SJCRH30 (cell line): ENCODE measurements at regions not wholly inside any gene's neighbourhood (a gene's known extent, or its start where the extent isn't known, plus 50 kb on each side); places are given as distances from the start of the nearest gene placed in this dataset.
"Not testable (repeated sequence)": the region's sequence is repeated elsewhere in the genome, so short reads cannot be mapped to it uniquely, and the experiment has no call there.

Experiments used
- DNase-seq, 2 experiments: peaks; one replicate each; pipeline ENCODE4 v3.0.0-alpha.2; 2015 to 2020
- H3K27ac ChIP-seq: fragments of 250-450 bp; sonication (Bioruptor Pico); 2 replicates; pipeline ENCODE4 v1.5.1; 2020; ENCODE audit warnings: mild to moderate bottlenecking, moderate library complexity
- H3K27me3 ChIP-seq: fragments of 250-450 bp; sonication (Bioruptor Pico); 2 replicates; pipeline ENCODE4 v1.5.1; 2020; ENCODE audit warnings: mild to moderate bottlenecking, moderate library complexity
- H3K36me3 ChIP-seq: fragments of 250-450 bp; sonication (Bioruptor Pico); 2 replicates; pipeline ENCODE4 v1.5.1; 2020; ENCODE audit warnings: mild to moderate bottlenecking, moderate library complexity
- H3K4me1 ChIP-seq: fragments of 250-450 bp; sonication (Bioruptor Pico); 2 replicates; pipeline ENCODE4 v1.5.1; 2020; ENCODE audit warnings: mild to moderate bottlenecking, moderate library complexity
- H3K4me3 ChIP-seq: fragments of 250-450 bp; sonication (Bioruptor Pico); 2 replicates; pipeline ENCODE4 v1.5.1; 2020; ENCODE audit warnings: mild to moderate bottlenecking, moderate library complexity
- H3K9me3 ChIP-seq: fragments of 250-450 bp; sonication (Bioruptor Pico); replicated peaks from 2 replicates; pipeline ENCODE4 v1.5.1; 2020; ENCODE audit warnings: mild to moderate bottlenecking, moderate library complexity

DNA sequence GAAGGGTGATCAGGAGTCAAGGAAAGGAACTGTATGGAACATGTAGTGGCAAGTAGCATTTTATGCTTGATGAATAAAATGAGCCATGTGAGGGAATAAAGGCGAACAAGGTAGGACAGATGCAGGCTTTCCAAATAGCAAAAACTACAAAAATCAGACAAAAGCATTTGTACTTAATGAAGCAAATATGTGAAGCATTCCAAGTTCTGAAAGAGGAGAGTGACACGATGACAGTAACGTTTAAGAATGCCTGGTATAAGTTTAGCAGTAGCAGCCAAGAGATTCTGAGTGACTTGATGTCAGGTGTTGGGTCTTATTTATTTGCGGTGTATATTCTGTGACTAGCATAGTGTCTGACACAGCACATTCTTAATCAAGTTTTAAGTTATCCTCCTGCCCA lies 408.2 kb upstream of the RASGRP1 start:
- no peaks in the 10 kb centered on the region for H3K27me3 ChIP-seq
- peaks cover 9% of the 10 kb centered on the region for H3K9me3 ChIP-seq
- DNase-seq, result no peak
- no peak overlapping the region for H3K27ac ChIP-seq
- H3K4me3 ChIP-seq, result no peak overlapping the region
- H3K36me3 ChIP-seq, result no peaks in the 10 kb centered on the region
- H3K4me1 ChIP-seq, result no peaks in the 10 kb centered on the region; the same call in 1 of the 2 replicates

- H3K27ac ChIP-seq, result no peak overlapping the region
- H3K36me3 ChIP-seq, result no peaks in the 10 kb centered on the region
- DNase-seq, result no peak
- no peaks in the 10 kb centered on the region for H3K27me3 ChIP-seq
- H3K9me3 ChIP-seq, result peaks cover 9% of the 10 kb centered on the region
- no peaks in the 10 kb centered on the region; the same call in 1 of the 2 replicates for H3K4me1 ChIP-seq
- no peak overlapping the region for H3K4me3 ChIP-seq
These were observed 410.8 kb upstream of the RASGRP1 start for GRCh38 chr15:38975282-38975990.

DNA sequence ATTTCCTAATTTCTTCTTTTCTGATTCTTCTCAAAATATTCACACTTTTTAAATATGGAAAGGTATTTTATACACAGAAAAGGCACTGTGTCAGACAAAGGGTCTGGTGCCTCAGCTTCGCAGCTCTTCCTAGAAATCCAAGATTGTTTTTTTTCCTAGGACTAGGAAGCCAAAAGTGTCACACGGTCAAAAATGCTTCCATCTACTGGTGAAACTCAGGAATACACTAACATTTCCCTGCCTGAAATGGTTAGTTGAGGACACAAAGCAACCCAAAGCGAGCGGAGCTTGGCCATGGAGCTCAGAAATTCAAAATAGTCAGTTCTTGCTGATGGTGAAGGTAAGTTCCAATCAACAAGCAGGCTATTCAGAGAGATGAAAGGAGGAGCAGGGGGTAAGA lies 426.5 kb upstream of the RASGRP1 start:
- peaks cover 12% of the 10 kb centered on the region for H3K4me1 ChIP-seq
- H3K36me3 ChIP-seq, result no peaks in the 10 kb centered on the region
- H3K4me3 ChIP-seq, result no peak overlapping the region
- no peaks in the 10 kb centered on the region for H3K9me3 ChIP-seq
- H3K27me3 ChIP-seq, result no peaks in the 10 kb centered on the region
- H3K27ac ChIP-seq, result no peak overlapping the region
- peak in 1 of 2 experiments; percentile 71 for DNase-seq

DNA sequence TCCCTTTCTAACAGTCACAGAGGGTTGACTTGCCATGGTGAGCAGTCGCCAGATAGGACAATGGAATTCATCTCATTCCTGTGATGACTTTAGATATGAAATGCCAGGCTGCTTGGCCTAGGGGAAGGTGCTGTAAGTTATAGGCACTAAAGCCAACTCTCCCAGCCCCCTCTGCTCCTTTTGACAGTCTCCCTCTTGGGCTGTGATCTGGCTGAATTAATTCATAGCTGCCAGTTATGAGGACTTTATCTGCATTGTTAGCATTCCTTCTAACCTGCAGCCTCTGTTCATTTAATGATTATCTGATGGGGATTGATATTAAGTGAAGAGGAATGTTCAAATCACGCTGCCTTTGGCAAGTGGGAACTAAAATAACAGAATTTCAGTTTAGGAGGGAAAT lies 427.1 kb upstream of the RASGRP1 start:
- H3K36me3 ChIP-seq, result no peaks in the 10 kb centered on the region
- no peak for DNase-seq
- H3K4me1 ChIP-seq, result peaks cover 12% of the 10 kb centered on the region
- H3K27me3 ChIP-seq, result no peaks in the 10 kb centered on the region
- no peak overlapping the region for H3K4me3 ChIP-seq
- no peaks in the 10 kb centered on the region for H3K9me3 ChIP-seq
- no peak overlapping the region for H3K27ac ChIP-seq

DNA sequence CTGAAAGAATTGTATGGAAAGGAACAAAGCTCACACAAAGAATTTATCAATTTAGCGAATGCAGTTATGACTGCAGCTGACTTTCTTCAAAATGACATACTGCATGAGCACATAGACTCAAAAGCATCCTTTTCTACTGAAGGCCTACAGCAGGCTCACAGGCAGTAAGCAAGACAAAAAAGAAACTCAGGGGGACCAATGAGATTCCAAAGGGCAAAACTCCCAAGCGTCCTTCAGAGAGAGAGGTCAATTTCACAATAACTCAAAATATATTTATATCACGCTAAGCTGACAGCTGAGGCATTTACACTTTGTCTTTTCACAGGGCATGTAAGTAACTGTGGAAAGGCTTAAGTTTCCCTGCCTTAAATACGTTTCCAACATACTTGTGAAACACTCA lies 427.9 kb upstream of the RASGRP1 start:
- DNase-seq, result no peak
- peaks cover 12% of the 10 kb centered on the region for H3K4me1 ChIP-seq

DNA sequence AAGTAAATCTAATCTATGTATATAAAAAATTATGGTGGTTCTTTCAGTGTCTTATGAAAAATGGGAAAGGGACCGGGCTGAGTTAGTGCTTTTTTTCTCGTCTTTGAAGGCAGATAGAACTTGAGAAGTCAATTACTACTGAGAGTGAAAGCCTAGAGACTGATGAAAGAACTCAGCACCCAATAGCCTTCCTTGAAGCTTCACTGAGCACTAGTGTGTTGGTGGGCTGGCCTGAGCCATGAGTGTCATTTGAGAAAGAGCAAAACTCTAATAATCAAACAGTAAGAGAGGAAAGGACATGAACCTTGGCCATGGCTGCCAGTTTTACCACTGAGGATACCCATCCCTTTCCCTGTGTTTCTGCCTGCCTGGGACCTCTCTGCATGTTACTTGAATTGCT lies 428.3 kb upstream of the RASGRP1 start:
- Histone ChIP-seq H3K36me3 (no peaks in the 10 kb centered on the region), H3K27me3 (no peaks in the 10 kb centered on the region), H3K9me3 (no peaks in the 10 kb centered on the region), H3K4me3 (no peak overlapping the region), H3K4me1 (peaks cover 12% of the 10 kb centered on the region), H3K27ac (no peak overlapping the region)
- DNase-seq, result no peak

More for the DNA sequence above, 427.9 kb upstream of the RASGRP1 start:
- Histone ChIP-seq H3K36me3 (no peaks in the 10 kb centered on the region), H3K4me3 (no peak overlapping the region), H3K9me3 (no peaks in the 10 kb centered on the region), H3K27ac (no peak overlapping the region), H3K27me3 (no peaks in the 10 kb centered on the region)

- no peak overlapping the region for H3K27ac ChIP-seq
- no peak for DNase-seq
- no peaks in the 10 kb centered on the region for H3K36me3 ChIP-seq
- H3K4me1 ChIP-seq, result peaks cover 12% of the 10 kb centered on the region
- no peaks in the 10 kb centered on the region for H3K27me3 ChIP-seq
- no peak overlapping the region for H3K4me3 ChIP-seq
- no peaks in the 10 kb centered on the region for H3K9me3 ChIP-seq
These were observed 429.7 kb upstream of the RASGRP1 start for GRCh38 chr15:38994310-38994709.

GRCh38 chr15:38996111-38996631 lies 431.6 kb upstream of the RASGRP1 start:
- Histone ChIP-seq H3K27ac (no peak overlapping the region), H3K4me1 (peaks cover 12% of the 10 kb centered on the region), H3K36me3 (no peaks in the 10 kb centered on the region), H3K4me3 (no peak overlapping the region), H3K9me3 (no peaks in the 10 kb centered on the region), H3K27me3 (no peaks in the 10 kb centered on the region)
- DNase-seq, result no peak

- no peak overlapping the region for H3K27ac ChIP-seq
These were observed 433.2 kb upstream of the RASGRP1 start for GRCh38 chr15:38997841-38998240.

GRCh38 chr15:39000008-39000734 lies 435.6 kb upstream of the RASGRP1 start:
- Histone ChIP-seq H3K4me1 (no peaks in the 10 kb centered on the region), H3K27me3 (no peaks in the 10 kb centered on the region), H3K27ac (no peak overlapping the region), H3K36me3 (no peaks in the 10 kb centered on the region), H3K4me3 (no peak overlapping the region), H3K9me3 (no peaks in the 10 kb centered on the region)
- no peak for DNase-seq

More at GRCh38 chr15:38997841-38998240, 433.2 kb upstream of the RASGRP1 start:
- no peak for DNase-seq
- H3K4me3 ChIP-seq, result no peak overlapping the region
- peaks cover 12% of the 10 kb centered on the region for H3K4me1 ChIP-seq
- no peaks in the 10 kb centered on the region for H3K9me3 ChIP-seq
- no peaks in the 10 kb centered on the region for H3K36me3 ChIP-seq
- H3K27me3 ChIP-seq, result no peaks in the 10 kb centered on the region

GRCh38 chr15:39009740-39010139 lies 445.1 kb upstream of the RASGRP1 start:
- Histone ChIP-seq H3K9me3 (peaks cover 17% of the 10 kb centered on the region), H3K36me3 (no peaks in the 10 kb centered on the region), H3K4me3 (no peak overlapping the region), H3K27me3 (no peaks in the 10 kb centered on the region), H3K27ac (no peak overlapping the region), H3K4me1 (no peaks in the 10 kb centered on the region)
- no peak for DNase-seq

DNA sequence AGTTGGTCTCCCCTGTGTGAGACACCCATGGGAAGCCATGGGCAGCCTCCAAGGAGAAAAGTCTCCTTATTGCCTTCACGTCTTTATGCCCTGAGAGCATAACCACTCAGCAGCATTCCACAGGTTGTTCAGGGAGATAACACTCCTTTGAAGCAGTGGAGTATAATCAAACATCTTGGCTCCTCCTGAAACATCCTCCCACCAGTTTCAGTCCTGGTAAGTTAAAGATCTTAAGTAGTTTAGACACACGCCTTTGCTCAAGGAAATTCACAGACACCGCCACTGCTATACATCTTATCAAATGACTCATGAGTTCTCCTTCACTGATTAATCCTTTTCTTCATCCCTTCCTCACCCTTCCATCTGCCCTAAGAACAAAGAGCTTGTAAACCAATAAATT lies 446.5 kb upstream of the RASGRP1 start:
- DNase-seq, H3K36me3 ChIP-seq, H3K27me3 ChIP-seq, H3K27ac ChIP-seq, H3K4me1 ChIP-seq, H3K4me3 ChIP-seq: not testable (repeated sequence)
- peaks cover 18% of the 10 kb centered on the region for H3K9me3 ChIP-seq

GRCh38 chr15:39013262-39013661 lies 448.6 kb upstream of the RASGRP1 start:
- Histone ChIP-seq H3K4me1 (no peaks in the 10 kb centered on the region; the same call in 1 of the 2 replicates), H3K4me3 (no peak overlapping the region), H3K36me3 (no peaks in the 10 kb centered on the region), H3K27me3 (no peaks in the 10 kb centered on the region), H3K27ac (no peak overlapping the region), H3K9me3 (peaks cover 13% of the 10 kb centered on the region)
- no peak for DNase-seq

DNA sequence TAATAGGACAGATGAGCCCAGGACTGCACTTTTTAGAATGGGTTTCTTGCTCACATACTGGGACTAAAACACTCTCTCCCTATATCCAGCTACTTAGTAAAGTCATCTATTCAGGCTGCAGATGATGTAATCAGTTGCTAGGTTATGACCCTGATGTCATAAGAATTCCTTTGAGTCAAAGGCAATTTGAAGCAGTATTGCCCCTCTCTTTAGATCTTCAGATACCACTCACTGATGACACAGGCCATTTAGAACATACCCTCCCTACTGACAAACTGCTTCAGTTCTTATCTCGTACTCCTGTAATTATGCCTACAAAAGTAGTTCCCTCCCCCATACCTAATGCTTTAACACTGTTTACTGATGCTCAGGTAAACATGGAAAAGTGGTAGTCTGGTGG lies 450.1 kb upstream of the RASGRP1 start:
- Histone ChIP-seq H3K36me3 (no peaks in the 10 kb centered on the region), H3K4me1 (peaks cover 6% of the 10 kb centered on the region), H3K27me3 (no peaks in the 10 kb centered on the region), H3K9me3 (peaks cover 13% of the 10 kb centered on the region; the same call in 1 of the 2 replicates), H3K27ac (no peak overlapping the region), H3K4me3 (no peak overlapping the region)
- no peak for DNase-seq

GRCh38 chr15:39016706-39017105 lies 452.1 kb upstream of the RASGRP1 start:
- Histone ChIP-seq H3K27ac (no peak overlapping the region), H3K36me3 (no peaks in the 10 kb centered on the region), H3K4me1 (peaks cover 9% of the 10 kb centered on the region), H3K9me3 (peaks cover 9% of the 10 kb centered on the region; the same call in 1 of the 2 replicates), H3K27me3 (no peaks in the 10 kb centered on the region), H3K4me3 (no peak overlapping the region)
- DNase-seq, result no peak
